ENCODE measurements at regions not wholly inside any gene's neighbourhood (a gene's known extent, or its start where the extent isn't known, plus 50 kb on each side); places are given as distances from the start of the nearest gene placed in this dataset.

- TF ChIP-seq FIP1L1 (IDR thresholded peaks at IDR 0.05; ENCODE audit: low read depth, low read length, poor library complexity, severe bottlenecking), result no peak
- no peak for TF ChIP-seq HNRNPUL1 (IDR thresholded peaks at IDR 0.05; ENCODE audit: low read length)
Observed at GRCh38 chrX:123087326-123087725, 96.8 kb upstream of the GRIA3 start (continued).

- ChIA-PET CTCF (ENCODE audit: low intra/inter-chr PET ratio) (no interaction called here), POLR2A (no interaction called here)
- ATAC-seq (no peak), FAIRE-seq (no peak), DNase-seq (ENCODE audit: extremely low read depth in 1 of 4, low spot score in 3 of 4) (no peak)
- no peaks in the 10 kb centered on the region for H4K20me1 ChIP-seq (replicated peaks; ENCODE audit: control insufficient read depth, insufficient read depth, low read length)
- H3K79me2 ChIP-seq (ENCODE audit: control insufficient read depth, insufficient read depth, low read length), result no peaks in the 10 kb centered on the region
- BruUV-seq (replicated peaks), result no TSS peak
- no peaks in the 10 kb centered on the region for H3K9me3 ChIP-seq (replicated peaks; ENCODE audit: control insufficient read depth, insufficient read depth, low read depth, low read length)
- in situ Hi-C loops (cut with MboI) (no loop called here), intact Hi-C loops (cut with micrococcal nuclease) (no loop called here)
- no peak overlapping the region for H3K9ac ChIP-seq (ENCODE audit: insufficient read depth in 1 of 2, low read depth in 2 of 2, low read length in 2 of 2)
- H3K27me3 ChIP-seq (ENCODE audit: control insufficient read depth in 2 of 2, insufficient read depth in 2 of 2, low read length in 2 of 2), result no peaks in the 10 kb centered on the region
- H2AFZ ChIP-seq (ENCODE audit: low read depth, low read length), result no peak overlapping the region
- H3K4me3 ChIP-seq, result no peak overlapping the region
- no peaks in the 10 kb centered on the region for H3K4me1 ChIP-seq (replicated peaks in 1 of 2; ENCODE audit: control insufficient read depth in 2 of 2, insufficient read depth in 2 of 2, low read length in 2 of 2)
- no peaks in the 10 kb centered on the region for H3K36me3 ChIP-seq (ENCODE audit: control insufficient read depth, insufficient read depth, low read length)
- H3K4me2 ChIP-seq (ENCODE audit: insufficient read depth, low read length), result no peak overlapping the region
- H3K9me1 ChIP-seq (ENCODE audit: control insufficient read depth, insufficient read depth, low read length), result no peaks in the 10 kb centered on the region
- WGBS (ENCODE audit: insufficient coverage, low coverage, missing lambda C conversion rate), result 0% methylated on average over 2 of the region's 2 CpGs
- no peak overlapping the region for H3K27ac ChIP-seq (ENCODE audit: extremely low read depth, low read depth, low read length)
- no peak for TF ChIP-seq AFF4 (CRISPR knock-in tag; IDR thresholded peaks at IDR 0.05)
- TF ChIP-seq ZBTB7A (IDR thresholded peaks at IDR 0.05; ENCODE audit: borderline replicate concordance, control insufficient read depth, low read depth, low read length), result no peak
- TF ChIP-seq CHD1 (IDR thresholded peaks at IDR 0.05; ENCODE audit: low read length), result no peak
- TF ChIP-seq FIP1L1 (IDR thresholded peaks at IDR 0.05; ENCODE audit: low read depth, low read length, poor library complexity, severe bottlenecking), result no peak
- TF ChIP-seq SAP30 (IDR thresholded peaks at IDR 0.05; ENCODE audit: borderline replicate concordance, insufficient read depth, low read depth, low read length, poor library complexity, severe bottlenecking), result no peak
- TF ChIP-seq CBX2 (IDR thresholded peaks at IDR 0.05; ENCODE audit: insufficient read depth, low read length, poor library complexity, severe bottlenecking), result no peak
- no peak for TF ChIP-seq ZKSCAN8 (CRISPR knock-in tag; IDR thresholded peaks at IDR 0.05)
- TF ChIP-seq ZNF592 (IDR thresholded peaks at IDR 0.05), result no peak
- TF ChIP-seq, protein P1, sequence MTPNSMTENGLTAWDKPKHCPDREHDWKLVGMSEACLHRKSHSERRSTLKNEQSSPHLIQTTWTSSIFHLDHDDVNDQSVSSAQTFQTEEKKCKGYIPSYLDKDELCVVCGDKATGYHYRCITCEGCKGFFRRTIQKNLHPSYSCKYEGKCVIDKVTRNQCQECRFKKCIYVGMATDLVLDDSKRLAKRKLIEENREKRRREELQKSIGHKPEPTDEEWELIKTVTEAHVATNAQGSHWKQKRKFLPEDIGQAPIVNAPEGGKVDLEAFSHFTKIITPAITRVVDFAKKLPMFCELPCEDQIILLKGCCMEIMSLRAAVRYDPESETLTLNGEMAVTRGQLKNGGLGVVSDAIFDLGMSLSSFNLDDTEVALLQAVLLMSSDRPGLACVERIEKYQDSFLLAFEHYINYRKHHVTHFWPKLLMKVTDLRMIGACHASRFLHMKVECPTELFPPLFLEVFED (CRISPR knock-in tag; conservative IDR thresholded peaks at IDR 0.05), result no peak
- TF ChIP-seq ZNF253 (CRISPR knock-in tag; conservative IDR thresholded peaks at IDR 0.05), result no peak
- TF ChIP-seq HIVEP1 (CRISPR knock-in tag; IDR thresholded peaks at IDR 0.05), result no peak
Observed at GRCh38 chrX:123088331-123088730, 95.7 kb upstream of the GRIA3 start.

Data from K562 (cell line).